HG02623 (cell line): ENCODE measurements at regions not wholly inside any gene's neighbourhood (a gene's known extent, or its start where the extent isn't known, plus 50 kb on each side); places are given as distances from the start of the nearest gene placed in this dataset.

Experiments used
- ATAC-seq: cut with Tn5 transposase; IDR thresholded peaks from one replicate; pipeline ENCODE4 v1.9.1; 2021; ENCODE audit warnings: moderate library complexity; ENCODE audit not compliant: unreplicated experiment

DNA sequence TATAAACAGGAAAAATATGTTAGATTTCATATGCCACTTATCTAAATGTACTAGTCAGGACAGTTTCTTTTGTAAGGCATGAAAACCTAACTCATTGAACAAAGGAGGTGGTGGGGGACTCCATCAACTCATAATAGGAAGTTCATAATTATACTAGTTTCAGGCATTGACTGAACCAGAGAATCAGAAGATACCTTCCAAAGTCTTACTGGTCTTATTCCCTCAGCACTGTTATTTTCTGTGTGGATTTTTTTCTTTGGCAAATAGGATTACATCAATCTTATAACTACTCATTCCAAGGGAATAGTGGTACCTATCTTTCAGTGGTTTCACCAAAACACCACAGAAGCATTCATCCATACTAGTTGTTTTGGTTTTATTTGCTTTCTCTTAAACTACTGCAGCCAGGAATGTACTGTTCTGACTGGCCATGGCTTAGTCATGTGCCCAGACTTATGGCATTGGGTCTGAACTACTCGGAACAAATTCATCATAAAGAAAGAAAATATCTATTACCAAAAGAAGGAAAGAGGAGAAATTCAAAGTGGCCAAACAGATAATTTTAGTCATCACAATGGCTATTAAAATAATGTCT is 273.9 kb downstream of the ARAP2 start:
- ATAC-seq = peak; percentile 76

DNA sequence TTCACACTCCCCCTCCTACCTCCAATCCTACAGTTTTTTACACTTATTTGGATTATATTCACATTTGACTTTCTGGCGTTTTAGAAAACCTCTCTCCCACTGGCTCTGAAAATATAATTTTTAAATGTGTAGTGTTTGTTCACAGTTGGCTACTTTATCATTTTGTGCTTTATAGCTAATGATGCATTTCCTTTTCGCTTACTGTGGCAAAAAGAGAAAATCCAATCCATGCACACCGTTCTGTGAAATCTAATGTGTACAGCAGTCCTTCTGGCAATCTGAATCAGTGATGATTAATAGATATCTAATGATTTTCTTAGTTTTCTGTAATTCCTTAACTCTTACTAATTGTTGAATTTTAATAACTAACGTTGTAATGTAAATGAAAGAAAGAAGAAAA is 271.5 kb downstream of the ARAP2 start:
- no peak for ATAC-seq

DNA sequence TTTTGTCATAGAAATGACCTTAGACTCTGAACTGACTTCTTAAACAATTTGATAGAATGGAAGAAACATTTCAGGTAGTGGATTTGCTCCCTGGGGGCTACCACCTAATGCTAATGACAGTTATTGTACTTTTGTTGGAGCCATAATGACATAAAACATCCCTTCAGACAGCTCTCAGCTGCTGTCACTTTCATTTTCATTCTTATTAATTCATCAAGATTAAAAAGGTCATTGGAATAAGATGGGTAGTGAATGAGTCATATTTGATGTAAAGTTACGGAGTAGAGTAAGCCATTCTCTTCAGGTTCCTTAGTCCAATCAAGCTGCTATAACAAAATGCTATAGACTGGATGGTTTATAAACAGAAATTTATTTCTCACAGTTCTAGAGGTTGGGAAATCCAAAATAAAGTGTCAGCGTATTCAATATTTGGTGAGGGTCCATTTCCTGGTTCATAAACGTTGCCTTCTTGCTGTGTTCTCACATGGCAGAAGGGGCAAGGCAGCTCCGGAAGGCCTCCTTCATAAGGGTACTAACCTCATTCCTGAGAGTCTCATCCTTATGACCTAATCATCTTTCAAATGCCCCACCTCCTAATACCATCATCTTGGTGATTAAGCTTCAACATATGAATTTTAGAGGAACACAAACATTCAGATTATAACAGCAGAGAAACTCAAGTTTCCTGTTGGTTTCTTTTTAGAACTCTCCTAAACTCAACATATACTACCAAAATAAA is 268.5 kb downstream of the ARAP2 start:
- no peak for ATAC-seq

DNA sequence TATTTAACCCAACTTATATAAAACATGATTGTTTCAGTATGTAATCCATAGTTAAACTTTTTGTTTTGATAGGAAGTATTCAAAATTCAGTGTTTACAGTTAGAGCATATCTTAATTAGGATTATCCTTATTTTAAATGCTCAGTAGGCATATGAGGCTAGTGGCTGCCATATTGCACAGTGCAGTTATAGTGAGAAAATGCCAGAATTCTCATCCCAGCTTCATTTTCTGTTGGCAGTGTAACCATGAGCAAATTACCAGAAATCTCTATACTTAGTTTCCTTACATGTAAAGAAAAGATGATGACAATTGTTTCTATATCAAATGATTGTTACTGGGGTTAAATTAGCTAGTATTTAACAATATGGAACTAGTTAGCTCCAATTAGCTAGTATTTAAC is 265.8 kb downstream of the ARAP2 start:
- no peak for ATAC-seq

DNA sequence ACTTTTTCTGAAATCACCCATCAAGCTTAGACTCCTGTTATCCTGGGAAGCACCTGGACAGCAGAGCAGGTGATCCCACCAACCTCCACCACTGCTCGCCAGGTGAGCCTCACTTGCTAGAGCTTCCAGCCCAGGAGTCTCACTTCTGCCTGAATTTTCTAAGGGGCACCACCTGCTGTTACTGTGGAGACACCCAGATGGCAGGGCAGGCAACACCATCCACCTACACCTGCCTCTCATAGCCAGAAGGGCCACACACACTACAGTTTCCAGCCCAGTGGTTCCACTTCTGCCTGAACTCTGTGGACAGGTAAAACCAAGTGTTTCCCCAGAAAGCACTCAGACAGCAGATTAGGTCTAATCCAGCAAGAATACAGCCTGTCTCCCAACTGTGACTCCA is 262.0 kb downstream of the ARAP2 start:
- no peak for ATAC-seq

DNA sequence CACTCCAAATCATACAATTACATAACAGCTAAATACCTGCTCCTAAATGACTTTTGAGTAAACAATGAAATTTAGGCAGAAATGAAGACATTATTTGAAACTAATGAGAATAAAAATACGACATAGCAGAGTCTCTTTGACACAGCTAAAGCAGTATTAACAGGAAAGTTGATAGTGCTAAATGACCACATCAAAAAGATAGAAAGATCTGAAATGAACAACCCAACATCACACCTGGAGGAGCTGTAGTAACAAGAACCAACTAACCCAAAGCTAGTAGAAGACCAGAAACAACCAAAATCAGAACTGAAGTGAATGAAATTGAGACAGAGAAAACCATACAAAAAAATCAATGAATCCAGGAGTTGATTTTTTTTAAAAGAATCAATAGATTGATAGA is 257.8 kb downstream of the ARAP2 start:
- ATAC-seq = no peak

DNA sequence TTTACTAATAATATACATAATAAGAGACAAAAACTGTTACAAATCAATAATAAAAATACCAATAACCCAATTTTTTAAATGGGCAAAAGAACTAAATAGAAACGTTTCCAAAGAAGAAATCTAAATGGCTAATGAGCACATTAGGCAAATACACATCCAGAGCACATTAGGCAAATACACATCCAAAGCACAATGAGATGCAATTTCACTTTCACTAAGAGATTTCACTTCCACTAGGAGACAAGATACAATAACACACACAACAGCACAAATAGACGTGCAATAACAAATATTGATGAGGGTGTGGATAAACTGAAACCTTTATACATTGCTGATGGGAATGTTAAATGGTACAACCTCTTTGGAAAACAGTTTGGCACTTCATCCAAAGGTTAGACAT is 250.7 kb downstream of the ARAP2 start:
- no peak for ATAC-seq

GRCh38 chr4:36000941-36001557 is 243.3 kb downstream of the ARAP2 start:
- no peak for ATAC-seq

DNA sequence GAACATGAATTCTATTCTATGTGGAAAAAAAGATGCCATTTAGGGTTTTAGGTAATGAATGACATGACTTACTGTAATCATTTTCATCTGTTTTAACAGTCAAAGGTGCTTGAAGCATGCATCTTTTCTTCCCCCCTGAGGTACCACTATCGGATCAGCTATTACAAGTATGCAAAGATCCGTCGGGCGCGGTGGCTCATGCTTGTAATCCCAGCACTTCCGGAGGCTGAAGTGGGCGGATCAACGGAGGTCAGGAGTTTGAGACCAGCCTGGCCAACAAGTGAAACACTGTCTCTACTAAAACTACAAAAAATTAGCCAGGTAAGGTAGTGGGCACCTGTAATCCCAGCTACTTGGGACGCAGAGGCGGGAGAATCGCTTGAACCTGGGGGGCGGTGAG is 241.3 kb downstream of the ARAP2 start:
- ATAC-seq = no peak

DNA sequence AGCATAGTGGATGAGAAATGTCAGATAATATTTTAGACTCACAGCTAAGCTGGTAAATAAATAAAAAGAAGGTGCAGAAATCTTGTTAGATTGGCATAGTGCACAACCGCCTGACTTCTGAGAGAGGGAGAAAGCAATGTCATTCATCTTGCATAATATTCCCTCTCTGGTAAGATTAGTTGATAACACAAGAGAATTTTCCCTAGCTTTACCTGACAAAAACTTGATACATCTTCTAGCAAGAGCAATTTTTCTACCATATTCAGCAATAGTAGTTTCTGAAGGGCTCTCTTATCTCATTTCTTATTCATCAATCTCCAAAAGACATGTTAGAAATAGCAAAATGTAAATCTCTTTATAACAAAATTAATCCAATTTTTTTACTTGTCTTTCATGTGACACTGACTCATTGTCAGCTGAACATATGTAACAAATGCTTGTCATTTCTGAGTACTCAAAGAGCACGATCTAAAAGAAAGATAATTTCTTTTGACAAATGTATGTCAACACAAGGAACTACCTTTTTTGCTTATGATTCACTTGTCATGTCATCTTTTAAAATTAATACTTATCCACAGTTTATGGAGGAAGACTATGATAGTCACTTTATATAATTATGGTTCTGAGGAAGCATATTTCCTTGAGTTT is 240.0 kb downstream of the ARAP2 start:
- no peak for ATAC-seq

DNA sequence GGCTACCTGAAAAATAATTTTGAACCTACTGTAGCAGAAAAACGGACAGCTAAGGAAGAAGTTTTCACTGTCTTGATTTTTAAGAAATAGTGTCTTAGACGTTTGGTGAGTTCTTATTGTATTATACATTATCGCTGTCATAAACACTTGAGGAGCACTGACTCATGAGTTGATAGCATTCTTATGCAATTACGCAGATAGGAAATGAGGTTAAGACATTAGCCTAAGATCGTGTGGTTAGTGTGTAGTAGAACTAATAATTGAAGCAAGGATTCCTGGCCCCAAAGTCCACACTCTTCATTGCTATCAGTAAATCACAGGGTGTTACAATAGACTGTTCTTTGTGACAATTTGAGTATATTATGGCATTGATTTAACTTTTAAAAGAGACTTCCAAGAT is 238.1 kb downstream of the ARAP2 start:
- no peak for ATAC-seq

DNA sequence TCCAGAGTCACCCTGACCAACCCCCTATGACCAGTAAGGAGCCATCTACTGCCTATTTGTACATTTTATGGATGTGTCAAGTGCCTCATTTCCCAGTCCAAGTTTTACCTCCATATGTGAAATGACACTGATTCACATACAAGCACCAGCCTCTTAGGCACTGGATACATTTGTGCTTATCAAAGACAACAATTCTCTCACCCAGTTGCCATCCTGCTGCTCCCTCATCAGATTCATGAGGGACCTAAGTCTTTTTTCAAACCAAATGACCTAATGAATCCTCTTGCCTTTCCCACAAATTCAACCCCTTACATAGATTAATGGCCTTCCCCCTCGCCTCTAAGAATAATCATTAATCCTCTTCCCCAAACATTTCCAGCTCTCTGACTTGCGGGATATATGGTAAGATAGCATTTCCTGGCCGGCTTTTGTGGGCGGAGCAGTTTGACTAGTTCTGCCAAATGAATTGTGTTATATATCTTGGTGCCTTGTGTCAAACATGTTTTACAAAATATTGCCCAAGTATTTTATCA is 233.9 kb downstream of the ARAP2 start:
- ATAC-seq = no peak

- ATAC-seq = no peak
Observed at GRCh38 chr4:36011381-36011780, 232.9 kb downstream of the ARAP2 start.

DNA sequence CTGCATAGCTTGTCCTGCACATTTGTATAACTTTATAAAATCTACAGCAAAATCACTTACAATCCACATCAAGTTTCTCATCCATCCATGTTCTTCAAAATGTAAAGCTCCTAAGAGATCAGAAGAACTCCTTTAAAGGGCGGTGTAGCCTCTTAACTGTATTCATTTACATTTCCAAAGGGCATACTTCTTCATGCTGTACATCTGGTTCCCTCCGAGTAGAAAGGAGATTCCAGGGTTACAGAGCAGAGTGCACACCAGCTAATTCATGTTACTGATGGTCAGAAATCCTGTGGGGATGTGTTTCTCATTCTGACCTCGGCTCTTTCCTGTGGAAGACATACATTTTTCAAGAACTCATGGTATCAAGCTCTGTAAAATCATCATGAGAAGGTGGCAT is 231.8 kb downstream of the ARAP2 start:
- no peak for ATAC-seq

- no peak for ATAC-seq
Observed at GRCh38 chr4:36013206-36013605, 231.1 kb downstream of the ARAP2 start.
